SK-N-MC (cell line): ENCODE measurements at regions not wholly inside any gene's neighbourhood (a gene's known extent, or its start where the extent isn't known, plus 50 kb on each side); places are given as distances from the start of the nearest gene placed in this dataset.

Experiments used
- EZH2 ChIP-seq: fragments of 200-600 bp; sonication (generic); IDR thresholded peaks from one replicate; pipeline ENCODE4 v1.6.1; 2017; ENCODE audit warnings: antibody characterized with exemption
- POLR2AphosphoS5 ChIP-seq: IDR thresholded peaks from 2 replicates; pipeline ENCODE4 v1.6.1; 2012; ENCODE audit warnings: mild to moderate bottlenecking, low read depth, low read length, borderline replicate concordance

GRCh38 chr1:84758968-84759491 lies 68.8 kb upstream of the SSX2IP start:
- TF ChIP-seq POLR2AphosphoS5, result no peak
- no peak for TF ChIP-seq EZH2
